Stimulated activated CD8-positive, alpha-beta memory T cell treated with anti-CD3 and anti-CD28 coated beads, Interleukin-12 subunit alpha, Interleukin-12 subunit beta, amount 100 ng/mL, for 4 hours (primary cell): ENCODE measurements at regions not wholly inside any gene's neighbourhood (a gene's known extent, or its start where the extent isn't known, plus 50 kb on each side); places are given as distances from the start of the nearest gene placed in this dataset.

Experiments
- DNase-seq: peaks from one replicate; pipeline ENCODE4 v3.0.0-alpha.2; 2020; ENCODE audit warnings: low read depth

- no peak for DNase-seq
Observed at GRCh38 chr4:14249226-14249625, 621.7 kb upstream of the BOD1L1 start.

- DNase-seq: no peak
Observed at GRCh38 chr4:14254252-14254651, 626.7 kb upstream of the BOD1L1 start.

DNA sequence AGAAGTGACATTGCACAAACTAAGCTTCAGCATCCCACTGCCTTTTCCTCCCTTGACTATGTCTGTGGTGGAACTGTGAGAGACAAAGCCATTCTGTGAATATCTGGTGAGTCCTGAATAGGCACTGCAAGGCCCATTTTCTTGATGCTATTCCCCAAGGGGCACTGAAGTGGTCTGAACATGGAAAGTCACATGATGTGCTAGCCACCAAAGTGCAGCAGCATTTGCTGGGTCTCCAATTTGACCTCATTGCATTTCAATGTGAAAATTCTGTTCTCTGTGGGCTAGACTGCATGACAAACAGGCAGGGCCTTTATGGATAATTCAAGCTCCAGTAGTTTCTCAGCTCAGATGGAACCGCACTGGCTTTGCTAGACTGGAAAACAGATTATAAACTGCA lies 627.4 kb upstream of the BOD1L1 start:
- no peak for DNase-seq

DNA sequence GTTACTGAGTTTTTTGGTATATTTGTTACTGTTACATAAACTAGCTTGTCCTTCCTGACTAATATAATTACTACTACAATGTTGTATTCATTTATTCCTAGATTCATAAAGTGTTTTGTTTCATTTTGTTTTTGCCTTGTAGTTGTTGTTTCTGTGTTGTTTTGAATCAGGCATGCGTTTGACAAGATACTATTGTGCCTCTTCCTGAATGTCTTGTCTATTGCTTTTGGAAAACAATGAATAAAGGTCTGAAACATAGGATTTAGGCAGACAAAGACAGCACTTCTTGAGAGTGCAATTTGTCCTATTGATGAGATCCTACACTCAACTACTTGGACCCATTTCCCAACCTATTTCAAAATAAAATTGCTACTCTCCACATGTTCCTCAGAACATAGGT lies 630.4 kb upstream of the BOD1L1 start:
- DNase-seq: no peak

- no peak for DNase-seq
Observed at GRCh38 chr4:14259936-14260335, 632.4 kb upstream of the BOD1L1 start.

- DNase-seq: no peak
Observed at GRCh38 chr4:14260591-14260990, 633.1 kb upstream of the BOD1L1 start.

DNA sequence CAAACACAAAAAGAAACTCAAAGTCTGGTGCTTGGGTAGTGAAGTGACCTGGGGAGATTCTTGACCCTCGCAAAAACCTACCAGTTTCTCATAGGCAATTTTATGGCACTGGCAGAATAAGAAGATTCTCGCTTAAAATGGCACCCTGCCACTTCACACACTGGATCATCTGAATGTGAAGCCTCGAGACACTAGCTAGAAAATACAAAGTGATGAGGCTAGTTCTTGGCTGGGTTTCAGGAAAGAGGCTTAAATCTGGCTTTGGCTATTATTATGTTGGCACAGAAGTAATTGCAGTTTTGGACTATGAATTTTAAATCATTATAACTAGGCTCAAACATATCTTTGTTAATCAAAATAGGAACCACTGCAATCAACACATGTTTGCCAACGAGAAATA lies 634.7 kb upstream of the BOD1L1 start:
- no peak for DNase-seq

GRCh38 chr4:14264437-14264836 lies 636.9 kb upstream of the BOD1L1 start:
- DNase-seq: no peak

- no peak for DNase-seq
Observed at GRCh38 chr4:14265651-14266050, 638.1 kb upstream of the BOD1L1 start.

DNA sequence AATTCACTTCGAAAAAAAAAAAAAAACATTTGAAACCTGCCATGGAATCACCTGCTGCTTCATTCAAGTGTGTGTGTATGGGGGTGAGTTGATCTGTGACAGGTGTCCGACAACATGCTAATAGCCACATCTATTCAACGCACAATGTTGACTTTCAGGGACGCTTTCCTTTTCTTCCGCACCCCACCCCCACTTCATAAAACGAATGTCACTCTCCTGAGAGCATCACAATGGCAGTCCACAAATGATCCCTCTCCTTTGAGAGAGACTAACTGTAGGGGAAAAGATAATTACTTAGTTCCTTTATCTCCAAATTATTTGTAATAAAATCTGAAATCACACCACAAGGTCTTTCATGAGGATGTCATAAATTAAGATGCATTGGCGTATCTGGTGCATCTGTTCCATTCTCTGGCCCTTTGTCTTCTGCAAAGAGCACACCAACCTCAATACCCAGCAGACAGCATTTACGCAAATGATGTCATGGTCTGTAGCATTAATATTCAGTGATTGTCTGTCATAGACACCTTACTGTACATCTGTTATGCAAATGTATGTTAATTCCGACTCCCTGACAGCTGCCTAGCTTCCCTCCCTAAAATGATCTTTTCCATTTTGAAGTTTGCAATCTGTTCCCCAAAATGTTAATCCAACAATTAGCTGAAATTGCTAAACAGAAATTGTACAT lies 640.0 kb upstream of the BOD1L1 start:
- DNase-seq: no peak

- no peak for DNase-seq
Observed at GRCh38 chr4:14269824-14270223, 642.3 kb upstream of the BOD1L1 start.

- DNase-seq: no peak
Observed at GRCh38 chr4:14272206-14272605, 644.7 kb upstream of the BOD1L1 start.

- no peak for DNase-seq
Observed at GRCh38 chr4:14277505-14277904, 650.0 kb upstream of the BOD1L1 start.

DNA sequence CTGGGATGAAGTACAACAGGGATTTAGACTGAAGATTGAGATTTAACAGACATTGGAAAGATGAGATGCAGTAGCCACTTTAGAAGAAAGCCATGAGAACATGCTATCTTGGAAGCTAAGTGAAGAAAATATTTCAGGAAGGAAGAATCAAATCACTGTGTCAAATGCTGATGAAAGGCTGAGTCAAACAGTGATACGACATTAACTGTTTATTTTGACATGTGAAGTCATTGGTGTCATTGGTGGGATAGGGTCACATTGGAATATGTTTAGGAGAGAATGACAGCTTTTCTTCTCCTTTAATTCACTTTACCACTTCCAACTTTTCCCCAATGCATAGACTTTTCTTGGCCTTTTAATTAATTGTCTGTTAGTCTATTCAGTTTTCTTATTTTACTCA lies 653.0 kb upstream of the BOD1L1 start:
- no peak for DNase-seq

DNA sequence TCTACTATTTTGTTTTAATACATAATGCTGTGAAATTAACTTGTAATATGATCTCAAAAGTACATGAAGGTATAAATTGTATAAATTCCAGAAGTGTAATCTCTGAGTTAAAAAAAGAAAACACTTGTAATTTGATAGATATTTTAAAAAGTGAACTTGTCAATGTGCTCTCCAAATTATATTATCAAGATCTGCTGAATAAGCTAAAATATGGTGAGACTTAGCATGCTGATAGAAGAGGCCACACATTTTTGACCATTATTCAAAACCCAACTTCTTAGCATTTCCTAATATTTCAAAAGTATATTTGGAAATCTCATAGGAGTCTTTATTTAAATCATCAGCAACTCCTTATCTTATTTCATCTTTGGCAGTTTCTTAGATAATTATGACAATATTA lies 657.1 kb upstream of the BOD1L1 start:
- DNase-seq: no peak

DNA sequence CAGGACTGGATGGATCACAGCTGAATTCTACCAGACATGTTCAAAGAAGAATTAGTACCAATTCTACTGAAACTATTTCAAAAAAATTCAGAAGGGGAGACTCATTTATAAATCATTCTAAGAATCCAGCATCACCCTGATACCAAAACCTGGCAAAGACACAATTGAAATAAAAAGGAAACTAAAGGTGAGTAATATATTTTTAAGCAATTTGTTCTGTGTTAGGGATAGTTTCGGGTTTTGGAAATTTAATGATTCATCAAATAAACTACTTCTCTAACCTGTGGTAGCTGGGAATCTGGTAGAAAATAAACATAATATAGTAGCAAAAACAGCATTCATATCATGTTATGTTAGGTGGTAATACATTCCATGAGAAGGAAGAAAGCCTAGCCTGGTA lies 662.2 kb upstream of the BOD1L1 start:
- DNase-seq: no peak

- no peak for DNase-seq
Observed at GRCh38 chr4:14293582-14293981, 666.1 kb upstream of the BOD1L1 start.

- no peak for DNase-seq
Observed at GRCh38 chr4:14294611-14295010, 667.1 kb upstream of the BOD1L1 start.

DNA sequence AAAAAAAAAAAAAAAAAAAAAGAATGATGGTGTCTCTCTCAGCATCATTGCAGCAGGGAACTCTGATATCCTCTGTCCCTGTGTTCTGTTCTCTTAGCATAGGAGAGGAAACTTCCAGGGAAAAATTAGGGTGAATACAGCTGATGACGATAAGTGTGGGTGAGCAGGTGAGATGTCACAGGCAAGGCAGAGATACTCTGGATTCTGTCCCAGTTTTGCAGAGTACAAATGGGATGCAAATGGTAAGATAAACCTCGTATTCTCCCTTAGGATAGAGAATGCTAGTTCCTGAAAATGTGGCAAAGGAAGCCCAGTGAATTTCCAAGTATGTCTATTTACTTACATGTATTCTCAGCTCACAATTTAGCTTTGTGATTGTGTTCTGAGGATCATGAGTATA lies 671.6 kb upstream of the BOD1L1 start:
- no peak for DNase-seq

DNA sequence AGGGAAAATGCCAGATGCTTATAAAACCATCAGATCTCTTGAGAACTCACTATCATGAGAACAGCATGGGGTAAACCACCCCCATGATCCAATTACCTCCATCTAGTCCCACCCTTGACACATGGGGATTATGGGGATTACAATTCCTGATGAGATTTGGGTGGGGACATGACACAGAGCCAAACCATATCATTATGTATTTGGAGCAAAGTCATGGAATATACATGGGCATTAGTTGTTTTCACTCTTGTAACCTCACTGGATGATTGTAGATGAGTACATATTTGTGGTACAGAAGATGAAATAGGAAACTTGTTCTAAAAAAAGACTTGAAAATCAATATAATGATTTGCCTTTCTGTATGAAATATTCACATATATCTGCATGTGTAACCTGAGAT lies 674.5 kb upstream of the BOD1L1 start:
- DNase-seq: no peak

DNA sequence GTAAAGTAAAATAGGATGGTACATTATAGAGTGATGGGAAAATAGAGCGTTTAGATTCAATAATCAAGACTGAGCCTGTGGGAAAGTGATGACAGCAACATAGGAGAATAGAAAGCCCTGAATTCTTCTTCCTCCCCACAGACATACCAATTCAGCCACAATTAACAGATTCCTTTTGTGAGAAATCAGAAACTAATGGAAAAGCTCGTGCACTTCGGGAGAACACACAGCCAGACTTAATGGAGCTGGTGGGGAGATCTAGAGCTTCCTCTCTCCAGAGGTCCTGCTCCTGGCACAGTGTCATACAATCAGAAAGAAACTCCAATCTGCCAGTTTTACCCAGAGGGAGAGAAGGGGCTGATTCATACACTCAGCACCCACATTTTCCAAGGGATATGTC lies 676.3 kb upstream of the BOD1L1 start:
- DNase-seq: no peak

GRCh38 chr4:14308229-14308651 lies 680.7 kb upstream of the BOD1L1 start:
- DNase-seq: no peak

DNA sequence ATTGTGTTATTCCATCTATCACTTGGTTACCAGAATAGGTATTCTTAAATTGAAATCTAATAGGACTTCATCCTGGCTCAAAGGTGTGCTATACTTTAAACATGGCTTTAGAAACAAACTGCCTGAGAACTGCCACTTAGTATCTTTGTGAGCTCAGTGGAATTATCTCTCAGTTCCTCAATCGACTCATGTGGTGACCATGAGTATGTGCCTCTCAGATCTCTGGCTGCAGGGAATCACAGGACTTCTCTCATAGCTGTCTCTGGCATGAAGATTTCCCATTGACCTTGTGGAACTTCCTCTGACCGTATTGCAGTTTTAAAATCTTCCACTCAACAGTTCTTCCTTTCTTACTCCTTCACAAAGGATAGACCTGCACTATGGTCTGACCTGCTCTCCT lies 681.9 kb upstream of the BOD1L1 start:
- DNase-seq: no peak

DNA sequence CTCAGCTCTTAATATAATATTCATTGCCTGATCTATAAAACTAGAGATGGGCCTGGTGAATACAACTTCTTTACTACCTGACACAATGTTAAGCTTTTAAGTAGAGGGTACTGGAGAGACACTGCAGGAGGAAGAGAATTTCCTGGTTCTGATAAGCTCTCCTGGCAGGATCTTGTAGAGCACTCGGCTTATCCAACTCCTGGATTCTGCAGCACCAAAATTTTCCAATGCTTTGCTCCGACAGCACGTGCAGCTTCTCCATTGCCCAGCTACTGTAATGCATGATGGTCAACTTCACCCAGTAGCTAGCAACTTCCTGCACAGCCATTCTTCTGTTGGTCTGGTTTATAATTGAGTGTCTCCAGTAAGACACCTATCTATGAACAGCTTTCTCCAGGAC lies 686.2 kb upstream of the BOD1L1 start:
- no peak for DNase-seq

DNA sequence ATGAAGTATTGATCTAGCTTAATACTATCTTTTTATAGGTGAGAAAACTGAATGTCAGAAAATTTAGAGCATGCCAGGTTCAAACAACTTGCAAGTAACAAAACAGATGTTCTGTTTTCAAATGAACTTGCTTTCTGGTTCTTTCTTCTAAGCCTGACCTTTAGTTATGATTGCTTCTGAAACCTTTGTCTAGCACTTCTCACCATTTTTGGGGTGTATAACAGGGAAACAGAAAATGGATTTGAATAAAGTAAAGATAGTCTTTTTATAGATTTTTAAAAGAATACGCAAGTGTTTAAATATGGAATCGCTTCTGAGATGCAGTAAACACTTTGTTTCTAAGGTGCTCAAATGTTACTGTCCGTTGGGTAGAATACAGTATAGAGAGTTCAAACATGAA lies 687.2 kb upstream of the CPEB2 start:
- DNase-seq: no peak
